ENCODE measurements at regions not wholly inside any gene's neighbourhood (a gene's known extent, or its start where the extent isn't known, plus 50 kb on each side); places are given as distances from the start of the nearest gene placed in this dataset.

DNA sequence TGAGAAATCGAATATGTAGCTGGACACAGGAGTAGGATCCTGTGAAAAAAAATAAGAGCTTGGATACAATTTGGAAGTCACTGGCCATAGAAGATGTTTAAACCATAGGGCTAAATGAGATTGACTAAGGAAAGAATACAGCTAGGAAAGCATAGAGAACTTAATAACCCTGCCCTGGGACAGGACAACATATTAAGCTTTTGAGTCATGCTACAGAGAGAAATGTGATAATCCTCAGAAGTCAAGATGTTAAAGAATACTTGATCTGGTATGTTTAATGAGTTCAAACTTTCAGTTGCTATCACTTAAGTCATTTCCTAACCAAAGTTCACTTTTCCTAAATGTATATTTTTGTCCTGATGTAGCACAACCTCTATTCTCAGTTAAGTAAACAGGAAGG lies 154.6 kb upstream of the TSHZ2 start:
- H3K4me3 ChIP-seq (replicated peaks; ENCODE audit: low read depth, low read length), result no peak overlapping the region
- TF ChIP-seq, protein P1, sequence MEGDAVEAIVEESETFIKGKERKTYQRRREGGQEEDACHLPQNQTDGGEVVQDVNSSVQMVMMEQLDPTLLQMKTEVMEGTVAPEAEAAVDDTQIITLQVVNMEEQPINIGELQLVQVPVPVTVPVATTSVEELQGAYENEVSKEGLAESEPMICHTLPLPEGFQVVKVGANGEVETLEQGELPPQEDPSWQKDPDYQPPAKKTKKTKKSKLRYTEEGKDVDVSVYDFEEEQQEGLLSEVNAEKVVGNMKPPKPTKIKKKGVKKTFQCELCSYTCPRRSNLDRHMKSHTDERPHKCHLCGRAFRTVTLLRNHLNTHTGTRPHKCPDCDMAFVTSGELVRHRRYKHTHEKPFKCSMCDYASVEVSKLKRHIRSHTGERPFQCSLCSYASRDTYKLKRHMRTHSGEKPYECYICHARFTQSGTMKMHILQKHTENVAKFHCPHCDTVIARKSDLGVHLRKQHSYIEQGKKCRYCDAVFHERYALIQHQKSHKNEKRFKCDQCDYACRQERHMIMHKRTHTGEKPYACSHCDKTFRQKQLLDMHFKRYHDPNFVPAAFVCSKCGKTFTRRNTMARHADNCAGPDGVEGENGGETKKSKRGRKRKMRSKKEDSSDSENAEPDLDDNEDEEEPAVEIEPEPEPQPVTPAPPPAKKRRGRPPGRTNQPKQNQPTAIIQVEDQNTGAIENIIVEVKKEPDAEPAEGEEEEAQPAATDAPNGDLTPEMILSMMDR (IDR thresholded peaks at IDR 0.05; ENCODE audit: low read depth, low read length, missing control alignments), result no peak
- DNase-seq (ENCODE audit: extremely low read depth, low read depth), result no peak

DNA sequence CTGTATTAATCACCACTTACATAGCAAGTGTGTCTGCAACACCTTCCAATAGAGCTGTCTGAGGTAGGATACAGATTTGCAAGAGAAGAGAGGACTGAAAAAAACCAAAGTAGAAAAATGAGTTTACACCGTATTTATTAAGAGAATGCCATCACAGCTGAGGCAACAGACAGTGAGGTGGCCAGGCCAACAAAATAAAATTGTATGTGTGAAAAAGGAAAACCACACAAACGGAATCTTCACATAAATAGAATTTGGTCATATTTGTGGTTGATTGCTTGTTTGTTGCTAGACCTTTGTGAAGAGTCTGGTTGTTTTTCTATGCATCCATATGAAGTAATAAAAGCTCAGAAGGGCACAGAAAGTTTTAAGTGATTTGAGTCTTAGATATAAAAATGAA lies 157.8 kb upstream of the TSHZ2 start:
- TF ChIP-seq, protein P1 (IDR thresholded peaks at IDR 0.05; ENCODE audit: low read depth, low read length, missing control alignments), result no peak
- H3K4me3 ChIP-seq (replicated peaks; ENCODE audit: low read depth, low read length), result no peak overlapping the region
- no peak for DNase-seq (ENCODE audit: extremely low read depth, low read depth)

DNA sequence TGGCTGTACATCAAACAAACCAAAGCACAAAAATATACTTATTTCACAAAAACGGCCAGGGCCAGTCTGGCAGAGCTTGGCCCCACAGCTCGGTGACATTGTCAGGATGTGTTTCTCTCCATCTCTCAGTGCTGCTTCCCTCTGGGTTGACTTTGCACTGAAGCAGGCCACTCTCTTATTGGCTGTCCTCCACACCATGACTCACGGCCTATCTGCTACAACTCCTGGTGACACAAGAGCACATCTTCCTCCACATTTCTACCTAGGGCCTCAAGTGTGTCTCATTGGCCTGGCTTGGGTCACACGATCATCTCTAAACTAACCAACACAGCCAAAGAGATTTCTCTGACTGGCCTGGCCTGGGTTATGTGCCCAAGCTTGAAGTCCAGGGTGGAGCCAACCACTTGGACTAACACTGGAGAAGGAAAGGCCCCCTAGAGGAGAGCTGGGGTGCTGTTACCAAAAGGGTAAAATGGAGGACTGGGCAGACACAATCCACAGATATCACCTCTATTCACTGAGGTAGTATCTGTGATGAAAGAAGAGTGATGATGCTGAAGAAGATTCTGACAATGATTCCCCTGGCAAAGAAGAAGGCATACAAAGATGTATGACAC lies 159.8 kb upstream of the TSHZ2 start:
- TF ChIP-seq, protein P1 (IDR thresholded peaks at IDR 0.05; ENCODE audit: low read depth, low read length, missing control alignments), result no peak
- no peak for DNase-seq (ENCODE audit: extremely low read depth, low read depth)
- H3K4me3 ChIP-seq (replicated peaks; ENCODE audit: low read depth, low read length), result no peak overlapping the region

DNA sequence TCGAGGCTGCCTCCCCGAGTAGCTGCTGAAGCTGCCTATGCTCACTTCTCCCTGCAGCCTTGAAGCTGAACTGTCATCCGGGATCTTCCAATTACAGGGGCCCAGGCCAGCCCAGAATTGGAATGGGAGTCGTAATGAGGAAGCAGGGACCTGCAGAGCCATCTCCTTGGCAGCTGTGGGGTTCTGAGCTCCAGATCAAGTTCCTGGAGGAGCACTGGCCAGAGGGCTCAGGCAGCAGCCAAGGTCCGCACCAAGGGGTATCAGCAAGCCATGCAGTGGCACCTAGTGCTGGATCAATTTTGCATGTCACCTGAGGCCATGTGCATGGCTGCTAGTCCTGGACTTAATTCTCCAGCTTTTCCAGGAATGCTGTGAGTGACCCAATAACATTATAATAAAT lies 163.2 kb upstream of the TSHZ2 start:
- no peak for DNase-seq (ENCODE audit: extremely low read depth, low read depth)
- TF ChIP-seq, protein P1 (IDR thresholded peaks at IDR 0.05; ENCODE audit: low read depth, low read length, missing control alignments), result no peak
- no peak overlapping the region for H3K4me3 ChIP-seq (replicated peaks; ENCODE audit: low read depth, low read length)

DNA sequence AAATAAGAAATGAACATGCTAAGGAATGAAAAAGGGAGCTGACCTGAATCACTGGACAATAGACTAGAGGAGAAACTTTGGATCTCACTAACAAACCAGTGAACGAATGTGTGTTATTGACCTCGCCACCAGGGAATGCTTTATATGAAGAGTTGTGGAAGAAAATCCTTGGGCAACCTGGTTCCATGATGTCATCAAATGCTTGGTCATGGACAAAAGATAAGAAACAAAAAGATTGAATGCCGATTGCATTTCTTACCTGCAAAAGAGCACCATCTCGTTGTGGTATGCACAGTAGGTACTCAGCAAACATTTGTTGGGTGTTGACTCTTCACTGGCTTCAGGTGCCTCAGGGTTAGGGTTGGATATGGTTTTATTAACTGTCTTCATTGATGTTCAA lies 165.2 kb upstream of the TSHZ2 start:
- DNase-seq (ENCODE audit: extremely low read depth, low read depth), result no peak
- no peak overlapping the region for H3K4me3 ChIP-seq (replicated peaks; ENCODE audit: low read depth, low read length)
- TF ChIP-seq, protein P1 (IDR thresholded peaks at IDR 0.05; ENCODE audit: low read depth, low read length, missing control alignments), result no peak

DNA sequence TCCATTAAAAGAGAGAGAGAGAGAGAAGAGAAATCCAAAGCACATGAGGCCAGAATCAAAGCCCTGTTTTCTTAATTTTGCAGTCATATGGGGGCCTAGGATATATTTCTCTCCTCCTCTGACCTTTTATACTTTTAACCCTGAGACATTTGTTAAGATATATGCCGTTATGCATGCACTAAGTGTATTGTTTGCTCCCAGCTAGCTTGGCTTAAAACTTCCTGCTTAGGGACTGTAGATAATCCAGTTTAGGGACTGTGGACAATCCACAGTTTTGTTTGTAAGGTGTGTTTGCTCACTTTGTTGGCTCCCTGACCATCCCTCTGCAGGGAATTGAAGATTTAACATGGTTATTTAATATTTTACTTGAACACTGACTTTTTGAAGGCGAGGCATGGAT lies 166.3 kb upstream of the TSHZ2 start:
- no peak for DNase-seq (ENCODE audit: extremely low read depth, low read depth)
- H3K4me3 ChIP-seq (replicated peaks; ENCODE audit: low read depth, low read length), result no peak overlapping the region
- TF ChIP-seq, protein P1 (IDR thresholded peaks at IDR 0.05; ENCODE audit: low read depth, low read length, missing control alignments), result no peak

DNA sequence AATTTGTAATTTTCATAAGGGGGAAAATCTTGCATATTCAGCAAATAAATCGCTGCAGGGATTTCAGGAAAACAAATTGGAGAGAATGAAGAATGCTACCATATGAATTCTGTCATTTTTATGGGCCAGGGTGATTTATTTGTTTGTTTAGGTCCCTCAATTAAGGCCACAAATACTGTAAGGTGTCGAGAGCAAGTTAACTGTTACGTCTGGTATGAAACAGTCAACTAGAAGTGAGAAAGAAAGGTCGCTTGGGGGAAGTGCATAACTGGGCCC lies 166.9 kb upstream of the TSHZ2 start:
- no peak overlapping the region for H3K4me3 ChIP-seq (replicated peaks; ENCODE audit: low read depth, low read length)
- TF ChIP-seq, protein P1 (IDR thresholded peaks at IDR 0.05; ENCODE audit: low read depth, low read length, missing control alignments), result no peak
- DNase-seq (ENCODE audit: extremely low read depth, low read depth), result no peak

Measured in HFF-Myc (cell line).